ENCODE measurements at regions not wholly inside any gene's neighbourhood (a gene's known extent, or its start where the extent isn't known, plus 50 kb on each side); places are given as distances from the start of the nearest gene placed in this dataset.

DNA sequence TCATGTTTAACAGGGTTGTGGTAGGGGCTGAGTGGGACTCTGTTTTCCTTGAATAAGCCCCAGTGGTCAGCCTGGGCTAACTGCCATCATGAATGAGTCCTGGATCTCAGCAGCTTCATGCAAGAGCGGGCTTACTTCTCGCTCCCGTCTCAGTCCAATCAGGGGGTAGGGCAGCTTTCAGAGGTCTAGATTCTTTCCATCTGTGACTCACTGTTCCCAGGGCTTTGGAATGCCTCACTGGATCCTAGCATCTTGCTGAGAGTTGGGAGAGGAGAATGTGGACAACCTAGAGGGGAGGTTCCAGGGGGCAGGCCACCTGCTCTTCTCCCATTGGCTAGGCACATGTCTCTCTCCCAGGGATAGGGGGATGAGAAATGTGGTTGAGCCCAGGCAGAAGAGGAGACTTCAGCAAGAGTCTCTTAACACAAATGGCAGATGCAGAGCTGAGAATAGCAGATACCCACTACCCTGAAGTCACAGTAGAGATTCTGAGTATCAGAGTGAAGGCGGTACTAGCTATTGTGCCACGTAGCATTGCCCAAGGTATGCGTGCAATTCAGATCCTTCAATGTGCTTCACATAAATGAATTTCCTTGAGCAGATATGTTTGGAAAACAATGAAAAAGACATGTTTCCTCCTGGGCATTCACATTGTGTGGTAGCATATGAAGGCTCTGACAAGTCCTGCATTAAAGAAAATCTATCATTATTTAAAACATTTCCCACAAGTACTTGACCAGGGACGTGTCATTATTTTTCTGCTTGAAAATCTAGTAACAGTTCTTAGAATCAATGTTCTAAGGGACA, 257.7 kb upstream of the PROK2 start:
- Mint-ChIP-seq H3K4me3 (no peak overlapping the region), H3K9me3 (peaks cover 0 to 2% (median under 1%) of the 10 kb centered on the region in 8 donors), H3K27ac (no peak overlapping the region), H3K4me1 (no peaks in the 10 kb centered on the region), H3K36me3 (no peaks in the 10 kb centered on the region), H3K27me3 (peaks cover 5 to 13% of the 10 kb centered on the region in 2 donors)
- intact Hi-C loops (cut with micrococcal nuclease), result no loop called here
- Histone ChIP-seq H3K9me3 (ENCODE audit: control insufficient read depth in 1 of 2, low read length in 2 of 2) (no peaks in the 10 kb centered on the region), H3K27me3 (ENCODE audit: insufficient read depth, low read length) (no peaks in the 10 kb centered on the region), H3K27ac (ENCODE audit: low read depth, low read length) (no peak overlapping the region), H3K4me1 (ENCODE audit: insufficient read depth, low read length) (no peaks in the 10 kb centered on the region), H3K4me3 (ENCODE audit: low read length in 2 of 2) (no peak overlapping the region), H3K36me3 (ENCODE audit: insufficient read depth, low read length) (no peaks in the 10 kb centered on the region)
- ChIA-PET POLR2A (ENCODE audit: partially characterized antibody) (no interaction called here), CTCF (ENCODE audit: partially characterized antibody) (no interaction called here)
- no peak for DNase-seq

DNA sequence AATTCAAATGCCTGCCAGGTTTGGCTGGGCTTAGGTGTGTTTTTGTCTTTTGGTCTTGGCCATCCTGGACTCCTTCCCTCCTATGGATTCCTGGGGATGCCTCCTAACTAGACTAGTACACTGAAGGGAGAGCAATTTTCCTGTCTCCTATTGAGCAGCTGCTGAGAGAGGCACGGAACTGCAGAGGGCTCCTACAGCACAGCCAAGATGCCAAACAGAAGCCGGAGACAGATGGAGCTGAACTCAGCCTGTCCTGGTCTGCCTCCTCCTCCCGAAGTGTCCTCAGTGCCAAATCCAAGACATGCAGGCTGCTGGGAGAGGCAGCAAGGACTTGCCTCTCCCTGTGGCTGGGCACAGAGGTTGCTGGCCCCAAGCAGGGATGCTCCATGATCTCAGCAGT, 256.6 kb upstream of the PROK2 start:
- intact Hi-C loops (cut with micrococcal nuclease), result no loop called here
- ChIA-PET POLR2A (ENCODE audit: partially characterized antibody) (no interaction called here), CTCF (ENCODE audit: partially characterized antibody) (no interaction called here)
- Histone ChIP-seq H3K4me3 (ENCODE audit: low read length in 2 of 2) (no peak overlapping the region), H3K9me3 (ENCODE audit: control insufficient read depth in 1 of 2, low read length in 2 of 2) (no peaks in the 10 kb centered on the region), H3K27me3 (ENCODE audit: insufficient read depth, low read length) (no peaks in the 10 kb centered on the region), H3K4me1 (ENCODE audit: insufficient read depth, low read length) (no peaks in the 10 kb centered on the region), H3K36me3 (ENCODE audit: insufficient read depth, low read length) (no peaks in the 10 kb centered on the region), H3K27ac (ENCODE audit: low read depth, low read length) (no peak overlapping the region)
- DNase-seq, result no peak
- no peaks in the 10 kb centered on the region for H3K36me3 Mint-ChIP-seq
- peaks cover 0 to 5% (median 3%) of the 10 kb centered on the region in 8 donors for H3K9me3 Mint-ChIP-seq
- peaks cover 8 to 15% of the 10 kb centered on the region in 2 donors for H3K27me3 Mint-ChIP-seq
- H3K4me3 Mint-ChIP-seq, result no peak overlapping the region
- no peaks in the 10 kb centered on the region for H3K4me1 Mint-ChIP-seq
- no peak overlapping the region for H3K27ac Mint-ChIP-seq

DNA sequence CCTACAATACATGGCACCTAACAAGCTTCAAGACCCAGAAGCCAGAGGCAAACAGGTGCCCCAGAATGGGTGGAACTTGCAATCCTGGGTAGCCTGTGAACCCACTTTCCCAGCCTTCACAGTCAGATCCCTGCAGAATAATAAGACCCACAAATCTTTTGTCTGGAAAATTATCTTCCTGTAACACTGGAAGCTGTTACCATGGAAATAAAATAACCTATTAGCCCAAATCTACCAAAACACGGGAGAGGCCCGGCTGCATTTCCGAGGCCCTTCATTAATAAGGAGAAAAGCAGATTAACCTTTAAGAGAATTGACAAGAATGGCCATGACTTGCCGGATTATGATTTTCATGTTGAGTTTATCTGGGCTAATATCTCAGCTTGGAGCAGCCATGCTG, 256.1 kb upstream of the PROK2 start:
- no peak overlapping the region for H3K27ac ChIP-seq (ENCODE audit: low read depth, low read length)
- H3K27ac Mint-ChIP-seq, result no peak overlapping the region
- H3K27me3 Mint-ChIP-seq, result peaks cover 9 to 15% of the 10 kb centered on the region in 2 donors
- H3K4me1 ChIP-seq (ENCODE audit: insufficient read depth, low read length), result no peaks in the 10 kb centered on the region
- H3K4me1 Mint-ChIP-seq, result no peaks in the 10 kb centered on the region
- no peaks in the 10 kb centered on the region for H3K36me3 ChIP-seq (ENCODE audit: insufficient read depth, low read length)
- ChIA-PET CTCF (ENCODE audit: partially characterized antibody) (no interaction called here), POLR2A (ENCODE audit: partially characterized antibody) (no interaction called here)
- no peak overlapping the region for H3K4me3 Mint-ChIP-seq
- H3K9me3 ChIP-seq (ENCODE audit: control insufficient read depth in 1 of 2, low read length in 2 of 2), result no peaks in the 10 kb centered on the region
- peaks cover 0 to 5% (median 3%) of the 10 kb centered on the region in 8 donors for H3K9me3 Mint-ChIP-seq
- intact Hi-C loops (cut with micrococcal nuclease), result no loop called here
- H3K4me3 ChIP-seq (ENCODE audit: low read length in 2 of 2), result no peak overlapping the region
- no peak for DNase-seq
- H3K27me3 ChIP-seq (ENCODE audit: insufficient read depth, low read length), result no peaks in the 10 kb centered on the region
- no peaks in the 10 kb centered on the region for H3K36me3 Mint-ChIP-seq

DNA sequence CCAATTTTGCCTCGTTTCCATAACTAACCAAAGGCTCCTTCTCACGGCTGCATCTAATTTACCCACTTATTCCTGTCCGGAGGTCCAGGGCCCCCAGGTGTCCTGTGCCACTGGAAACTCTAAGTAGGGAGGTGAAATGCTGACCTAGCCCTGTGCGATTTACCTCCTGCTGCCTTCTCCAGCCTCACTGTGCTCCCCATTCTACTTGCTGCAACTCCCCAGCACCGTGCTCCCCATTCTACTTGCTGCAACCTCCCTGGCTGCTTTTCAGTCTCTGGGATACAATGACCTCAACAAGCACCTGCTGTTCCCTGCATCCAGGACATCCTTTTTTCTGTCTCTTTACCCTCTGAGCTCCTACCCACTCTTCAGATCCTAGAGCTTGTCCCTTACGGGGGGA, 254.7 kb upstream of the PROK2 start:
- Histone ChIP-seq H3K27me3 (ENCODE audit: insufficient read depth, low read length) (no peaks in the 10 kb centered on the region), H3K4me1 (ENCODE audit: insufficient read depth, low read length) (no peaks in the 10 kb centered on the region), H3K36me3 (ENCODE audit: insufficient read depth, low read length) (no peaks in the 10 kb centered on the region), H3K4me3 (ENCODE audit: low read length in 2 of 2) (no peak overlapping the region), H3K9me3 (ENCODE audit: control insufficient read depth in 1 of 2, low read length in 2 of 2) (no peaks in the 10 kb centered on the region), H3K27ac (ENCODE audit: low read depth, low read length) (no peak overlapping the region)
- Mint-ChIP-seq H3K9me3 (peaks cover 0 to 5% (median 3%) of the 10 kb centered on the region in 8 donors), H3K36me3 (no peaks in the 10 kb centered on the region), H3K27ac (no peak overlapping the region), H3K4me3 (no peak overlapping the region), H3K4me1 (no peaks in the 10 kb centered on the region), H3K27me3 (peaks cover 11 to 16% of the 10 kb centered on the region in 2 donors)
- ChIA-PET CTCF (ENCODE audit: partially characterized antibody) (no interaction called here), POLR2A (ENCODE audit: partially characterized antibody) (no interaction called here)
- no peak for DNase-seq
- intact Hi-C loops (cut with micrococcal nuclease), result no loop called here

DNA sequence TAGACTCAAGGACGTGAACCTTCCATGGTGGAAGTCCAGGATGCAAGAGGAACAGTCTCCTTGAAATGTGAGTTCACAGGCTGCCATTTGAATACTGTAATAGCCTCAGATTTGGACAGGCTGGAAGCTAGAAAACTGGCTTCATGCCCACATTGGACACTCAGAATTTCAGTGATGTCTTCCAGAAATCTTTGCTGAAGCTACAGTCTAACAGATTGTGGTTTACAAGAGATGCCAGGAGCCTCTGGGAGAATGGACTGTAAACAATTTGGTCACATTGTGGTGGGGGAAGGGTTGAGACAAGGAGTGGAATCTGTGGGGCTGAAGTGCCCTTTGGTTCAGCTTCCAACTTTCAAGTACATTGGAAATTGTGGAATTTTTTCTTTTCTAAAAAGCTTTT, 252.0 kb upstream of the PROK2 start:
- Histone ChIP-seq H3K4me1 (ENCODE audit: insufficient read depth, low read length) (no peaks in the 10 kb centered on the region), H3K9me3 (ENCODE audit: control insufficient read depth in 1 of 2, low read length in 2 of 2) (no peaks in the 10 kb centered on the region), H3K36me3 (ENCODE audit: insufficient read depth, low read length) (no peaks in the 10 kb centered on the region), H3K4me3 (ENCODE audit: low read length in 2 of 2) (no peak overlapping the region), H3K27me3 (ENCODE audit: insufficient read depth, low read length) (no peaks in the 10 kb centered on the region), H3K27ac (ENCODE audit: low read depth, low read length) (no peak overlapping the region)
- ChIA-PET POLR2A (ENCODE audit: partially characterized antibody) (interaction anchor here (0.6 kb wide), 1 partner anchor 25 kb away, joined by 3 read pairs; no protein-coding TSS in a partner anchor), CTCF (ENCODE audit: partially characterized antibody) (no interaction called here)
- Mint-ChIP-seq H3K9me3 (peaks cover 0 to 5% (median 3%) of the 10 kb centered on the region in 8 donors), H3K4me3 (no peak overlapping the region), H3K27ac (no peak overlapping the region), H3K27me3 (peaks cover 11 to 26% of the 10 kb centered on the region in 2 donors), H3K4me1 (no peaks in the 10 kb centered on the region), H3K36me3 (no peaks in the 10 kb centered on the region)
- no peak for DNase-seq
- intact Hi-C loops (cut with micrococcal nuclease), result no loop called here

DNA sequence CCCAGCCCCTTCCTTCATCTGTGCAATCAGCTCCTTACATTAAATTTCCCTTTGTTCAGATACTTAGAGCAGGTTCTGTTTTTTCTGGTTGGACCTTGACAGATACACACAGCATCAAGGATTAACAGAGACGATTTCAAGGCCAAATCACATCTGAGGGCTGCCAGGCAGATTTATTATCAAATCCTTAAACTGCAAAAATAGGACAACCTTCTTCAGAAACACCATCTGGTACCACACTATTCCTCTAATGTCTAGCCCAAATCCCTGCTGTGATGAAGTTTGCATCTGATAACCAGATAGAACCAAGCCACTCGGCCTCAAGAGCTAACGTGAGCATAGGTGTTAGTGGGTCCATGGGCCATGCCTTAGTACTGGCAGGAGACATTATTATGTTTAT, 250.7 kb upstream of the PROK2 start:
- ChIA-PET CTCF (ENCODE audit: partially characterized antibody) (no interaction called here), POLR2A (ENCODE audit: partially characterized antibody) (no interaction called here)
- Mint-ChIP-seq H3K27ac (no peak overlapping the region), H3K4me3 (no peak overlapping the region), H3K4me1 (no peaks in the 10 kb centered on the region), H3K27me3 (peaks cover 11 to 27% of the 10 kb centered on the region in 2 donors), H3K9me3 (peaks cover 0 to 5% (median 3%) of the 10 kb centered on the region in 8 donors), H3K36me3 (no peaks in the 10 kb centered on the region)
- Histone ChIP-seq H3K27me3 (ENCODE audit: insufficient read depth, low read length) (no peaks in the 10 kb centered on the region), H3K4me3 (ENCODE audit: low read length in 2 of 2) (no peak overlapping the region), H3K9me3 (ENCODE audit: control insufficient read depth in 1 of 2, low read length in 2 of 2) (no peaks in the 10 kb centered on the region), H3K36me3 (ENCODE audit: insufficient read depth, low read length) (no peaks in the 10 kb centered on the region), H3K4me1 (ENCODE audit: insufficient read depth, low read length) (no peaks in the 10 kb centered on the region), H3K27ac (ENCODE audit: low read depth, low read length) (no peak overlapping the region)
- DNase-seq, result no peak
- intact Hi-C loops (cut with micrococcal nuclease), result no loop called here

DNA sequence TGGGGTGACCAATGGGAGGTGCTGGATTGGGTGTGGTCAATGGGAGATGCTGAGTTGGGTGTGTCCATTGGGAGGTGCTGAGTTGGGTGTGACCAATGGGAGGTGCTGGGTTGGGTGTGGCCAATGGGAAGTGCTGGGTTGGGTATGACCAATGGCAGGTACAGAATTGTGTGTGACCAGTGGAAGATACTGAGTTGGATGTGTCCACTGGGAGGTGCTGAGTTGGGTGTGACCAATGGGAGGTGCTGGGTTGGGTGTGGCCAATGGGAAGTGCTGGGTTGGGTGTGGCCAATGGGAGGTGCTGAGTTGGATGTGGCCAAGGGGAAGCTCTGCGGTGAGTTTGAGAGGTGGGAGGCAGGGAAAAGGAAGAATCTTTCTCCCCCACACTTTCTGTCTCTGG, 250.0 kb upstream of the PROK2 start:
- Histone ChIP-seq H3K9me3 (ENCODE audit: control insufficient read depth in 1 of 2, low read length in 2 of 2) (no peaks in the 10 kb centered on the region), H3K4me3 (ENCODE audit: low read length in 2 of 2) (no peak overlapping the region), H3K4me1 (ENCODE audit: insufficient read depth, low read length) (no peaks in the 10 kb centered on the region), H3K27me3 (ENCODE audit: insufficient read depth, low read length) (no peaks in the 10 kb centered on the region), H3K27ac (ENCODE audit: low read depth, low read length) (no peak overlapping the region), H3K36me3 (ENCODE audit: insufficient read depth, low read length) (no peaks in the 10 kb centered on the region)
- CTCF ChIA-PET (ENCODE audit: partially characterized antibody), result no interaction called here
- Mint-ChIP-seq H3K36me3 (no peaks in the 10 kb centered on the region), H3K9me3 (peaks cover 0 to 5% (median 3%) of the 10 kb centered on the region in 8 donors), H3K27me3 (peaks cover 11 to 22% of the 10 kb centered on the region in 2 donors), H3K27ac (no peak overlapping the region), H3K4me3 (no peak overlapping the region), H3K4me1 (no peaks in the 10 kb centered on the region)
- intact Hi-C loops (cut with micrococcal nuclease), result no loop called here
- POLR2A ChIA-PET (ENCODE audit: partially characterized antibody), result no interaction called here
- no peak for DNase-seq

Measured in CD4-positive, alpha-beta memory T cell (primary cell).